T-helper 2 cell treated with Interferon-gamma antibody and Interleukin-4, amounts not matched to agents 100 ng/mL and 5 ng/mL, for 36 hours (primary cell): ENCODE measurements at regions not wholly inside any gene's neighbourhood (a gene's known extent, or its start where the extent isn't known, plus 50 kb on each side); places are given as distances from the start of the nearest gene placed in this dataset.
"Not testable (repeated sequence)": the region's sequence is repeated elsewhere in the genome, so short reads cannot be mapped to it uniquely, and the experiment has no call there.

ENCODE experiments used
- intact Hi-C: fragments of 100-400 bp; cut with micrococcal nuclease; formaldehyde crosslinking; loops from one replicate; pipeline ENCODE4 v1.15.1; 2023

DNA sequence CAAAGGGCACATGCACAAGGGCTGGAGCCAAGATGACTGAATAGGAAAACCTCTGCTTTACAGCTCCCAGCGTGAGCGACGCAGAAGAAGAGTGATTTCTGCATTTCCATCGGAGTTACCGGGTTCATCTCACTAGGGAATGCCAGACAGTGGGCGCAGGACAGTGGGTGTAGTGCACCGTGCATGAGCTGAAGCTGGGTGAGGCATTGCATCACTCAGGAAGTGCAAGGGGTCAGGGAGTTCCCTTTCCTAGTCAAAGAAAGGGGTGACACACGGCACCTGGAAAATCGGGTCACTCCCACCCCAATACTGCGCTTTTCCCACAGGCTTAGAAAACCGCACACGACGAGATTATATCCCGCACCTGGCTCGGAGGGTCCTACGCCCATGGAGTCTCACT, 64.5 kb upstream of the HTR1E start:
- intact Hi-C loops = not testable (repeated sequence)

DNA sequence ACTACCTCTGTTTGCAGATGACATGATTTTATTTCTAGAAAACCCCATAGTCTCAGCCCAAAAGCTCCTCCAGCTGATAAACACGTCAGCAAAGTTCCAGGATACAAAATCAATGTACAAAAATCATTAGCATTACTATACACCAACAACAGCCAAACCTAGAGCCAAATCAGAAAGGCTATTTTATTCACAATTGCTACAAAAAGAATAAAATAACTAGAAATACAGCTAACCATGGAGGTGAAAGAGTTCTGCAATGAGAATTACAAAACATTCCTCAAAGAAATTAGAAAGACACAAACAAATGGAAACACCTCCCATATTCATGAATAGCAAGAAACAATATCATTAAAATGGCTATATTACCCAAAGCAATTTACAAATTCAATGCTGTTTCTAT, 65.6 kb upstream of the HTR1E start:
- intact Hi-C loops = no loop called here

DNA sequence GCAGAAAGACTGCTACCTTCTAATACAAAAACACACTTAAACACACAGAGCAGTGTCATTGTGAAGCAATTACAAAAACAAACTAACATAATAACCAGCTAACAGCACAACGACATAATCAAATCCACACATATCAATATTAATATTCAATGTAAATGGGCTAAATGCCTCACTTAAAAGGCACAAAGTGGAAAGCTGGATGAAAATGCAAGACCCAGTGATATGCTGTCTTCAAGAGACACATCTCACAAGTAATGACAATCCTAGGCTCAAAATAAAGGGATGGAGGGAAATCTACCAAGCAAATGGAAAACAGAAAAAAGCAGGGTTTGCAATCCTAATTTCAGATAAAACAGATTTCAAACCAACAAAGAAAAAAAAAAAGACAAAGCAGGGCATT, 67.8 kb upstream of the HTR1E start:
- intact Hi-C loops = no loop called here

DNA sequence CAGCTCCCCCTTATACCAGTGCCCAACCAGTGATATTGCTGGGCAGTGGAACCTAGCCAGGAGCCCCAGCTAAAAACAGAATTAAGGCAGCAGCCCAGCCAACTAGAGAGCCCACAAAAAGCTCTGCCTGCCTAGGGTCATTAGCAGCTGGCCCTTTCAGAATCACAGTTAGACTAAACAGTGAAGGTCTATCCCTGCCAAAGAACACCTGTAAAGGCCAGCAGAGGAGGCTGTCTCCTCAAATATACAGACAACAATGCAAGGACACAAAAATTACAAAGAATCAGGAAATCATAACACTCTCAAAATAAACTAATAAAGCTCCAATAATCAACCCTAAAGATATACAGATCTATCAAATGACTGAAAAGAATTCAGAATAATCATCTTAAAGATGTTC, 77.8 kb upstream of the HTR1E start:
- intact Hi-C loops = loop anchor here (10.0 kb wide), 1 partner anchor 1105 kb away; no protein-coding TSS in a partner anchor

DNA sequence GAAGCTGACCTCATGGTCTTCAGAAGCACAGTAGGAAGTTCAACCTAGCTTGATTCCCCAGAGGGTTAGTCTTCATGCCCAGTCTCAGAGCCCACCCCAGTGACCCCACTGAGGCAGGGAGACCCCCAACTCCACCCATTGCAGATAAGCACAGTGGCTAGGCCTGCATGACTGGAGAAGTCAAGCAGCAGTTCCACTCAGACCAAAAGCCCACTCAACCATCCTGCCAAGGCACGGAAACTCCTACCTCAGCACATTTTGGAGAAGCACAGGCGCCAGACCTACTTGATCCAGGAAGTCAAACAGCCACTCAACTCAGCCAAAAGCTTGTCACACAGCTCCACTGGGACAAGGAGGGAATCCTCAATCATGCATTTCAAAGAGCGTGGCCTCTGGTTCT, 78.4 kb upstream of the HTR1E start:
- intact Hi-C loops = loop anchor here (10.0 kb wide), 1 partner anchor 1104 kb away; no protein-coding TSS in a partner anchor

DNA sequence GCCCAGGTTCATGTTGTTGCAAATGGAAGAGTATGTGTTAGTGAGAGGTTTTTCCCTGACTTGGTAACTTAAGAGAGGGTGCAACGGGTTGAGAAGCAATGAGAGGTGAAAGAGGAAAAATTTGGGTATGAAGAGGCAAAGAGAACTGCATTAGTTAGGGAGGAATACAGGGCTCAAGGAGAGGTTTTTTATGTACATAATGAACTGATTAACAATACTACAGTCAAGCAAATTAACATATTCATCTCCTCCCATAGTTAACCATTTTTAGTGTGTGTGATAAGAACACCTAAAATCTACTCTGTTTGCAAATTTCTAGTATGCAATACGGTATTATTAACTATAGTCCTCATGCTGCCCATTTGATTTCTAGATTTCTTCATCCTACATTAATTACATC, 79.5 kb upstream of the HTR1E start:
- intact Hi-C loops = loop anchor here (10.0 kb wide), 1 partner anchor 1103 kb away; no protein-coding TSS in a partner anchor

DNA sequence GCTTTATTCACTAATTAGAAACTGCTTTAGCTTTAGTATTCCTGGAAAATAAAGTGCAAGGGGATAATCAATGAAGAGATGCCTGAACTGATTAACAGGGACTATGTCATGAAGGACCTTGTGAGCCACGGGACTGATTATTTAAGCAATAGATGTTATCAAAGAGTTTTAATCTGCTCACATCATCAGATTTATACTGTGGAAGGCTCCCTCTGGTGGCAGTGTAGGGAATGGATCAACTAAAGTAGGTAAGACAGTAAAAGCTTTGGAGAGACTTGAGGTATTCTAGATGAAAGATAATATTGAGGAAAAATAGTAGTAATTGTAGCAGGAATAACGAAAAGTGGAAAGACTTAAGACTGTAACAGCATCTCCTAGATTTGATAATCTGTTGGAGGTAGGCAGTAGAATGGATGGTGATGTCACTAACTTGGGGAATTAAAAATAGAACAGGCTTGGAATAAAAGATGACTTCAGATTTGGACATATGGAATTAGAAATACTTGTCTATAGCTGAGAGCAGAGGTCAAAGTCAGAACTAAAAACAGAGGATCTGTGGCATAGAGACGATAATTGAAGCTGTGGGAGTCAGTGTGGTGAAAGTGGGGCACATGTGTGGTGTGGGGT, 80.3 kb upstream of the HTR1E start:
- intact Hi-C loops = loop anchor here (10.0 kb wide), 1 partner anchor 1102 kb away; no protein-coding TSS in a partner anchor

DNA sequence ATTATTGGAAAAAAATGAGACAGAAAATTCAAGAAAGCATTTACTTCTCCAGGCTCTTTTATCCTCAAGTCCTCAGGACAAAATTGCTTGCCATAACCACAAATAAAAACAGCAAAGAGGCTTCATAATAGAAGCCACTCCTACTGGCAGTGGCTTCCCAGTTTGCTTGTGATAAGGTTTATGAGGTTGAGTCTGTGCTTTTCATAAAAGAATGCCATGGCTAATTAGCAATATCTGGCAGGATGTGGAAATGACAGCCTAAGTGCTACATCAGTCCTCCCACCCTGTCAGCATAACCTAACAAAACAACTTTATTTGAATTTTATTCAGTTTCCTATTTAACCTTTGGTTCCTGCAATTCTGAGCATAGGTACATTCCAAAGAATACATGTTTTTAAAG, 80.9 kb upstream of the HTR1E start:
- intact Hi-C loops = loop anchor here (10.0 kb wide), 1 partner anchor 1102 kb away; no protein-coding TSS in a partner anchor

DNA sequence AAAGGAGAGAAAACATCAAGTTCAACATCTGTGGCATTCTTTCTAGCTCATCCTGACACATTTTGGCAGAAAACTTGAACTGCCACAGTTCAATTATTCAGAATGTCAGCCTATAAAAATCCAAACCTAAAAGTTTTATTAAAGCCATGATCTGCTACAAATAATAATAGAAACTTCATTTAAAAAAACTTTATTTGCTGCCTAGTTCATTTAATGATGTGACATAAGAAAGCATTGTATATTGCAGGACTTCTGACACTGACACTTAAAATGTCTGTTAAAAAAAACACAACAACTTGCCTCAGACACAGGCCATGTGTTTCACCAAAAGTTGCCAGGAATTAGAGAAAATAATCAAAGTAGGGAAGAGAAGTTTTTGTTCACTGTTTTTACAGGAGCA, 88.3 kb upstream of the HTR1E start:
- intact Hi-C loops = no loop called here

DNA sequence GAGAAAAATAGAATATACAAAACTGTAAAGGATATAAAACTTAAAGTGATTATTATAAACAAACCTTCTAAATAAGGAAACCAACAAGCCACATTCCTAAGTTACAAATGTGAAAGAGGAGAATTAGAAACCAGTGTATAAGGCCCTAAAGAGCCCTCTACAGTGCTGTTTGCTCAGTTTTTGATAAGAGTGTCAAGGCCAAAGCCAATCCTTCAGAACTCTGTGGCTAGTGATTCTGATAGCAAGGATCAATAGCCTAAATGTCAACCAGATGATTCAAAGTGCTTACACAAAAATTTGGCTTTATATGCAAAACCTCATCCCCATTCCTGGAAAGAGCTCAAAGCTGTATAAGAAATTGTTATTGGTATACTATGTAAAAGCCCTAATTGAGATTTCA, 104.6 kb upstream of the HTR1E start:
- intact Hi-C loops = no loop called here

DNA sequence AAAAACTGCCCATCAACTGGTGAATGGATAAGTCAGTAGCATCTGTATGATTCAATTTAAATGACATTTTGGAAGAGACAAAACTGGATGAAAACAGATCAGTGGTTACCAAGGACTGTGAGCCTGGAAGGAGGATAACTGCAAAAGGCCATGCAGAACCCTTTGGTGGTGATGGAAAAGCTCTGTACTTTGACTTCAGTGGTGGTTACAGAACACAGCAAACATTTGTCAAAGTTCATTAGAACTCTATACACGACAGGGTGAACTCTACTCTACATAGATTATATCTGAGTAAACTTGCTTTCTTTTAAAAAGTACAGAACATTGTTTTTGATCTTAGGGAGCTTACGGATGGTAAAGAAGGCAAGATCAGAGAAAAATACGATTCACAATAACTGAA, 111.9 kb upstream of the HTR1E start:
- intact Hi-C loops = no loop called here

DNA sequence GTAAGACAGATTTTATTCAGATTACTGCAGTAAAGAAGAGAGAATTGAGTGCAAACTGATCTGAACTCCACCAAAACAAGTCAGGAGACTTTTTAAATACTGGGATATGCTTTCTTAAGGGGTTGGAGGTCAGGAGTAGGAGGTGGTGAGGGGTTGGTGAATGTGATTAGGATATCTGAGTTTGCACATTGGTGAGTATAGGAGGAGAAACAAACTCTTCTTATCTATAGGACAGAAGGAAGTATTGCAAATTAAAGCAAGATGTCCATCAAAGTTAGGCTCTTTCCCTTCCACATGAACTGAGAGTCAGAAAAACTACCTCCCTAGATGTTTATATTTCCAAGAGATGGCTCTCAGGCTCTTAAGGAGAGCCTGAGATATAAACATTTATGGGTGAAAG, 114.6 kb upstream of the HTR1E start:
- intact Hi-C loops = no loop called here

DNA sequence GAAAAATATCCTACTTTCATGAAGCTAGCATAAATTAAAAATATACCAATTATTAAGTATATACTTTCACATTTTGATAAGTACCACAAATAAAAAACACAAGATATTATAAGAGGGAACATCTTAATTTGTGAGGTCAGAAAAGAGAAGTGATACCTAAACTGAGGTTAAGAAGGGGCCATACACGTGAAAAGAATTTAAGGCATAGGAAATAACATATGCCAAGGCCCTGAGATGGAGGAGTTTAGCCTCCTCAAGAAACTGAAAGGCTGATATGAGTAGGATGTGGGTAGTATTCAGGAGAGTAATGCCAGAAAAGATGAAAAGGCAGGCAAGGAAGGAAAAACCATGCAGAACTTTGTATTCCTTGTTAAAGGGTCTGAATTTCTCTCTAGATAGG, 116.6 kb upstream of the HTR1E start:
- intact Hi-C loops = no loop called here

DNA sequence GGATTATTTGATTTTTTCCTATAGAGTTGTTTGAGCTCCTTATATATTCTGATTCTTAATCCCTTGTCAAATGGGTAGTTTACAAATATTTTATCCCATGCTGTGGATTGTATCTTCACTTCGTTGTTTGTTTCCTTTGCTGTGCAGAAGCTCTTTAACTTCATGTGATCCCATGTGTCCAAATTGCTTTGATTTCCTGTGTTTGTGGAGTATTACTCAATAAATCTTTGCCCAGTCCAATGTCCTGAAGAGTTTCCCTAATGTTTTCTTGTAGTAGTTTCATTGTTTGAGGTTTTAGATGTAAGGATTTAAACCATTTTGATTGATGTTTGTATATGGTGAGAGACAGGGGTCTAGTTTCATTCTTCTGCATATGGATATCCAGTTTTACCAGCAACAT, 143.7 kb upstream of the HTR1E start:
- intact Hi-C loops = no loop called here

DNA sequence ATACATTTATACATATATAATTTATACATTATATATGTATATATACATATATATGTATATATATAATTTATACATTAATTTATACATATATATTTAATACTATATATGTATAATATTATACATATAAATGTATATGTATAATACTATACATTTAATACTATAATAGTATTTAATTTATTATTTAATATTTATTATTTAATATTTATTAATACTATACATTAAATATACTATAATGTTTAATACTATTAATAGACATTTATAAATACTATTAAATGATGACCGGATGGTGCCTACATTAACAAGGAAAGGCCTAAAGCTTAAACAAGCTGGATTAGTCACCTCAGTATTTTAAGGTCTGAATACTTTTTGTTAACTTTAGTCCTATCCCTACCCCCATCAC, 145.9 kb upstream of the HTR1E start:
- intact Hi-C loops = no loop called here

DNA sequence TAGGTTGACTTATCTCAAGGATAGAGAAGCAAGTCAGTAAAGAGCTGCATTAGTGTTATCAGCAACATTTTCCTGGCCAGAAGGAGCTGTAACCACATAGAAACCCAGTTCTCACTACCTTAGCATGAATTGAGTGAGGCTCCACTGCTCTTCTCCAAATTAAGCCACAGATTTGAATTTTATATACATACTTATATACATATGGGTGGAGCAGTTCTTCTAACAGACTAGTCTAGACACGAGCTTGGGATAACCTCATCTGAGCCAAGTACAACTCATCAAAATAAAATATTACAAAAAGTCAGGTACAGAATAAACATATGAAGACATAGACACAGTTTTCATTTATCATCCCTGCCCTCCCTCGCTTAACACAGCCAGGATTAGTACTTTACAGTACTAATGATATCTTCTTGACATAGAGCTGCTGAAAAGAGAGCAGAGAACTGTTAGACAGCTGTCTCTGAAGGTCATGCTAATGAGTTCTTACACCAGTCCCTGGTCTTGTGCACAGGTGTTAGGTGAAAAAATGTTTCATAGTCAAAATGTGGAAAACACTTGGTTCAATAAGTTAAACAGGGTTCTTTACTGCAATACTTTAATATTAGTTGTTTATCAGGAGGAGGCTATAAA, 147.4 kb upstream of the HTR1E start:
- intact Hi-C loops = no loop called here

DNA sequence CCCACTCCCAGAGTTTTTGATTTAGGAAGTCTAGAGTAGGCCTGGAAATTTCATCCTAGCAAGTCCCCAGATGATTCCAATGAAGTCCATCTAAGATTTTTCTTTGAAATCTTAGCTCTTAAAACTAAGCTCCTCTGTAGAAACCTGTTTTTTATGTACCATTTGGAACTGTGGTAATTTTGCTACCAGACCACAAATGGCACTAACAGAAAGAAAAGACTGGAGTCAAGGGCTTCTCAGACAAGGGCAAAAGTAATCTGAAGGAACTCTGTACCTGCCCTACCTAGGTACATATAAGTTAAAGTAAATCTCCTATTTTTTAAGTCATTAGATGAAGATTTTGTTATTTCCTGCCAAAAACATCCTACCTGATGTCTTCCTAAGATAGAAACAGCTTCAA, 155.0 kb upstream of the HTR1E start:
- intact Hi-C loops = no loop called here

DNA sequence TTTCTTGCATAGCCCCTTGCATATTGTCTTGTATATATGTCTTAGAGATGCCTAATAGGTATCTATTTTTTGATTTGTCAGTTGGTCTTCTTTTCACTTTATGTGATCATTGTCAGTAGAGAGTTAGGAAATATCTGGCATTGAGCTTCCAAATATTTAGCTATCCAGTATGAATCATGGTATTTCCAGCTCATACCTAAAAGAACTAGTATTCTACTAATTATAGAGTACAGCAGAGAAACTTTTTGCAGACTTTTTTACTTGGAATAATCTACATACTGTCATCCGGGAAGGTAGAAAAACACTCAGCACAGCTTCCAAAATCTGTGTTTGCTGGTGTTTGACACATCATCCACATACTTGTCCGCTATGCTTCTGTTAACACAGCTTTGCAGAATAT, 156.4 kb upstream of the HTR1E start:
- intact Hi-C loops = no loop called here

DNA sequence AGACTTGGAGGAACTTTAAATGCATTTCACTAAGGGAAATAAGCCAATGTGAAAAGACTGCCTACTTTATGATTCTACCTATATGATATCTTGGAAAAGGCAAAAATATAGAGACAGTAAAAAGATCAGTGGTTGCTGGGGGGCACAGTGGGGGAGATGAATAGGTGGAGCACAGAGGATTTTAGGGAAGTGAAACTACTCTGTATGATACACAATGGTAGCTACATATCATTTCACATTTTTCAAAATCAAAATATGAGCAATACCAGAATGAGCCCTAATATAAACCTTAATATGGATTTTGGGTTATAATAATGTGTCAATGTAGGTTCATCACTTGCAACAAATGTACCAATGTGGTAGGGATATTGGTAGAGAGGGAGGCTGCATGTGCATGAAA, 161.4 kb upstream of the HTR1E start:
- intact Hi-C loops = no loop called here

DNA sequence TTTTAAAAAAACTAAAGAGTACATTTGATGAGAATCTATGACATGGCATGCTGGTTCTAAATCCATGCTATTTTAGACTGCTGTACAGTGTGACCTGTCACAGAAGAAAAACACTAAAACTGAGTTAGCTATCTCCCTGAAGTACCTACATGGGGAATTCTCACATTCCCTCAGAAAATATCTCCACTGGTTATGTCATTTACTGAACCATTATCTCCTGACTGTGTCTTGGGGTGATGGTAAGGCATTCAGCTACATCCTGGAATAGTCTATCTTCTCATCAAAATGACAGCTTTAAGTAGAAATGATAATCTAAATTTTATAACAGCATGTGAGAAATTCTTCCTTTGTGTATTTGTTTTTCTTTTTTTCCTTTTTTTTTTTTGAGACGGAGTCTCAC, 172.1 kb upstream of the HTR1E start:
- intact Hi-C loops = no loop called here

DNA sequence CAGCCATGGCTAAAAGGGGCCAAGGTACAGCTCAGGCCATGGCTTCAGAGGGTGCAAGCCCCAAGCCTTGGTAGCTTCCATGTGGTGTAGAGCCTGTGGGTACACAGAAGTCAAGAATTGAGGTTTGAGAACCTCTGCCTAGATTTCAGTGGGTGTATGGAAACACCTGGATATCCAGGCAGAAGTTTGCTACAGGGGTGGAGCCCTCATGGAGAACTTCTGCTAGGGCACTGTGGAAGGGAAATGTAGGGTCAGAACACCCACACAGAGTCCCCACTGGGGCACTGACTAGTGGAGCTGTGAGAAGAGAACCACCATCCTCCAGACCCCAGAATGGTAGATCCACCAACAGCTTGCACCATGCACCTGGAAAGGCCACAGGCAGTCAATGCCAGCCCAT, 177.4 kb upstream of the HTR1E start:
- intact Hi-C loops = not testable (repeated sequence)

DNA sequence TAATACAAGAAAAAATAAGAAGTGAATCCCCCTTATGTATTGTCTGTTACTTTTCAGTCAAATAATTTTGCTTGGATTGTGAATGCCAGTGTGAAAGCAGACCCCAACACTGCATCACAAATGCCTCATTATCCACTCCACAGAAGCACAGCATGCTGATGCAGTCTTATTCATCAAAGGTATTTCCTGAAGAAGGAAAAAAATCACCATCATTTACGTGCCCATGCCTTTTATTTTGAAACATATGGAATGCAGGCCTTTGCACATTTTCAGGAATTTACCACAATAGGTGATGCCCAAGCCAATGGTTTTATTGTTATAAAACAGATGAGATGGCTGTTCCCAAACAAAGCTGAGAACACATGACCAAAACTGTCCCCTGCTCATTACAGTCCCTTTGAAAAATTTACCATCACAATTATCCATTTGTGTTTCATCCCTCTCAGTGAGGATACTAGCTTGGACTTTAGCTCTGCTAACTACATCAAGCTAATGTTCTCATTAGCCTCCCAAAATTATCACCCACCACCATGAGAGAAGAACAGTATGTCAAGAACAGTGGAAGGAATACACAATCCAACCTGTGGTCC, 180.6 kb upstream of the HTR1E start:
- intact Hi-C loops = no loop called here

DNA sequence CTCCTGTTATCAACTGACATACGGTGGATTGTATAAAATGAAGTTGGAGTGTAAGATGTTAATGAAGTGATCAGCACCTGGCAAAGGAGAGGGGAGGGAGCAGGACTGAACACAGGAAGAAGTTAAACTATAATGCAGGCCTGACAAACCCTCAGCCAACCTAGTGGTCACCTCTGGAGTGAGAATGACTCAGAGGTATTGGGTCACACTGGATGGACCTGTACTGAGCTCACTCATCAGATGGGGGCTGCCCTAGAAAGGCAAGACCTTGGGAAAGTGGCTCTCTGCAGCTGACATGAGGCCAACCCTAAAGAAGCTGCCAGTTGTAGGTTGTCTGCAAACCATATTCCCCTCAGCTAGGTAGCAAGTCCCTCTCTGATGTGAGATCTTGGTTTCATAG, 193.3 kb upstream of the HTR1E start:
- intact Hi-C loops = no loop called here
